Ascending aorta (tissue), 2 donors: ENCODE measurements at regions not wholly inside any gene's neighbourhood (a gene's known extent, or its start where the extent isn't known, plus 50 kb on each side); places are given as distances from the start of the nearest gene placed in this dataset.

Experiments used
- DNase-seq, 2 donors: peaks; one replicate each; pipeline ENCODE4 v3.0.0-alpha.2; 2019; ENCODE audit warnings: low spot score in 2 of 2
- H3K27ac ChIP-seq, 2 donors: fragments of 200-600 bp; sonication (generic); one replicate each; pipeline ENCODE4 v1.5.1; 2016 to 2017; ENCODE audit warnings: mild to moderate bottlenecking in 1 of 2
- H3K27me3 ChIP-seq: fragments of 200-600 bp; sonication (generic); one replicate; pipeline ENCODE4 v1.5.1; 2017
- H3K36me3 ChIP-seq, 2 donors: fragments of 200-600 bp; sonication (generic); one replicate each; pipeline ENCODE4 v1.5.1; 2016
- H3K4me1 ChIP-seq, 2 donors: fragments of 200-600 bp; sonication (generic); one replicate each; pipeline ENCODE4 v1.5.1; 2016 to 2017; ENCODE audit warnings: mild to moderate bottlenecking in 1 of 2
- H3K4me3 ChIP-seq, 2 donors: fragments of 200-600 bp; sonication (generic); one replicate each; pipeline ENCODE4 v1.5.1; 2016 to 2017; ENCODE audit warnings: mild to moderate bottlenecking in 1 of 2
- H3K9me3 ChIP-seq, 2 donors: fragments of 200-600 bp; sonication (generic); one replicate each; pipeline ENCODE4 v1.5.1; 2016
- CTCF ChIP-seq, 3 experiments: fragments of 200-600 bp in 2 of 3; fragments of 450-650 bp in 1 of 3; sonication (generic) in 2 of 3; IDR thresholded peaks; one replicate each; pipeline ENCODE4 v1.5.1; 2016 to 2019; ENCODE audit warnings: antibody characterized with exemption in 3 of 3, mild to moderate bottlenecking in 1 of 3, moderate library complexity in 1 of 3
- intact Hi-C: fragments of 100-400 bp; cut with DNase I; formaldehyde crosslinking; loops from one replicate; pipeline ENCODE4 v1.15.1; 2023

GRCh38 chr2:210888035-210888434 lies 331.6 kb downstream of the CPS1 start:
- Histone ChIP-seq H3K27ac (no peak overlapping the region), H3K27me3 (no peaks in the 10 kb centered on the region), H3K9me3 (peaks cover 0 to 8% of the 10 kb centered on the region in 2 donors), H3K4me1 (no peaks in the 10 kb centered on the region), H3K4me3 (no peak overlapping the region), H3K36me3 (no peaks in the 10 kb centered on the region)
- DNase-seq = no peak
- no peak for TF ChIP-seq CTCF (IDR thresholded peaks at IDR 0.05)
- intact Hi-C loops = no loop called here

- Histone ChIP-seq H3K27me3 (no peaks in the 10 kb centered on the region), H3K36me3 (no peaks in the 10 kb centered on the region), H3K27ac (no peak overlapping the region), H3K9me3 (peaks cover 0 to 5% of the 10 kb centered on the region in 2 donors), H3K4me1 (no peaks in the 10 kb centered on the region), H3K4me3 (no peak overlapping the region)
- intact Hi-C loops = no loop called here
- TF ChIP-seq CTCF (IDR thresholded peaks at IDR 0.05) = no peak
- DNase-seq = no peak
Measured at GRCh38 chr2:210895132-210895531, 338.7 kb downstream of the CPS1 start.

GRCh38 chr2:210899131-210899530 lies 342.7 kb downstream of the CPS1 start:
- Histone ChIP-seq H3K4me1 (no peaks in the 10 kb centered on the region), H3K27me3 (no peaks in the 10 kb centered on the region), H3K4me3 (no peak overlapping the region), H3K9me3 (no peaks in the 10 kb centered on the region), H3K36me3 (no peaks in the 10 kb centered on the region), H3K27ac (no peak overlapping the region)
- DNase-seq = no peak
- TF ChIP-seq CTCF (IDR thresholded peaks at IDR 0.05) = no peak
- intact Hi-C loops = no loop called here

GRCh38 chr2:210901326-210901725 lies 344.9 kb downstream of the CPS1 start:
- no peaks in the 10 kb centered on the region for H3K9me3 ChIP-seq
- no peak overlapping the region for H3K4me3 ChIP-seq
- intact Hi-C loops = no loop called here
- H3K27me3 ChIP-seq = no peaks in the 10 kb centered on the region
- H3K4me1 ChIP-seq = no peaks in the 10 kb centered on the region
- no peak for TF ChIP-seq CTCF (IDR thresholded peaks at IDR 0.05)
- no peaks in the 10 kb centered on the region for H3K36me3 ChIP-seq
- DNase-seq = no peak
- H3K27ac ChIP-seq = no peak overlapping the region

GRCh38 chr2:210912779-210913178 lies 356.4 kb downstream of the CPS1 start:
- no peak for DNase-seq
- no peaks in the 10 kb centered on the region for H3K36me3 ChIP-seq
- no peak overlapping the region for H3K27ac ChIP-seq
- no peaks in the 10 kb centered on the region for H3K27me3 ChIP-seq
- no peak for TF ChIP-seq CTCF (IDR thresholded peaks at IDR 0.05)
- H3K4me3 ChIP-seq = no peak overlapping the region
- intact Hi-C loops = no loop called here
- H3K4me1 ChIP-seq = no peaks in the 10 kb centered on the region
- no peaks in the 10 kb centered on the region for H3K9me3 ChIP-seq

GRCh38 chr2:210913461-210913860 lies 357.1 kb downstream of the CPS1 start:
- Histone ChIP-seq H3K36me3 (no peaks in the 10 kb centered on the region), H3K4me3 (no peak overlapping the region), H3K27ac (no peak overlapping the region), H3K4me1 (no peaks in the 10 kb centered on the region), H3K27me3 (no peaks in the 10 kb centered on the region), H3K9me3 (no peaks in the 10 kb centered on the region)
- intact Hi-C loops = no loop called here
- TF ChIP-seq CTCF (IDR thresholded peaks at IDR 0.05) = no peak
- DNase-seq = no peak
